Panc1 (cell line): ENCODE measurements at regions not wholly inside any gene's neighbourhood (a gene's known extent, or its start where the extent isn't known, plus 50 kb on each side); places are given as distances from the start of the nearest gene placed in this dataset.

Experiments used
- CTCF ChIP-seq: fragments of 450-650 bp; IDR thresholded peaks from 2 replicates; pipeline ENCODE4 v1.5.1; 2017; ENCODE audit warnings: mild to moderate bottlenecking
- POLR2AphosphoS5 ChIP-seq: IDR thresholded peaks from 2 replicates; pipeline ENCODE4 v1.6.1; 2012; ENCODE audit warnings: mild to moderate bottlenecking, low read depth, low read length, moderate library complexity

GRCh38 chr7:49127359-49127913 is 203.1 kb downstream of the CDC14C start:
- TF ChIP-seq POLR2AphosphoS5 (no peak), CTCF (no peak)
